HG03571 (cell line): ENCODE measurements at regions not wholly inside any gene's neighbourhood (a gene's known extent, or its start where the extent isn't known, plus 50 kb on each side); places are given as distances from the start of the nearest gene placed in this dataset.

Experiments
- ATAC-seq: cut with Tn5 transposase; IDR thresholded peaks from one replicate; pipeline ENCODE4 v1.9.1; 2021; ENCODE audit not compliant: unreplicated experiment

GRCh38 chr4:32184186-32184585 lies 1464.0 kb downstream of the PCDH7 start:
- no peak for ATAC-seq

- ATAC-seq = no peak
Measured at GRCh38 chr4:32189130-32189529, 1469.0 kb downstream of the PCDH7 start.

DNA sequence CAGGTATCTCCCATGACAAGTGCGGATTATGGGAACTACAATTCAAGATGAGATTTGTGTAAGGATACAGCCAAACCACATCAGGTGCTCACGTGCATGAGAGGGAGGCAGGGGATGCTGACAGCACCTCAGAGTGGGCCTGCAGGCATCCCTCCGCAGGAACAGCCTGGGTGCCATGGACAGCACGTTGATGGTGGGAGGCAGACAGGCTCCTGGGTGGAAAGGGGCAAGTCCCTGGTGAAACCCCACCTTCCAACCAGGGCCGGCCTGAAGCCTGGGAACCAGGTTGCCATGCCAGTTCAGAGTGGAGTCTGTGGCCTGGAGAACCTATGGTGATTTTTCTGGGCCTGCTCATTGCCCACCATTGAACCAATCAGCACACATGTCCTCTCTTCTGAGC lies 1469.6 kb downstream of the PCDH7 start:
- no peak for ATAC-seq

DNA sequence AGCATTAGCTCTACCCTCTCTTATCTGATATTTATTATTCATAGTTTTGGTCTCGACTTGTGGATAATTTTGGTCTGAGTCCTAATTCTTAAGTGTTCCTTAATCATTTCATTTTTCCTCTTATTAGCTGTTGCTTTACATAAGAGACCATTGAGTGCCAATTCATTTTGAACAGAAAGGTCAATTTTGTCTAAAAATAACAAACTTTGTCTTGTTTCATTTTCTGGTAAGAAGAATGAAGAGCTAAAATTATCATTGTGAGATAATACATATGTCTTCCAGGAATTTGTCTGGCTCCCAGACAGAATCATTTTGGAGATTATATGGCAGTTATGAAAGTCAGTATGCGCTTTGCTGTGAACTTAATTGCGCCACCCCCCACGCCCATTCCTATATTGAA lies 1471.8 kb downstream of the PCDH7 start:
- ATAC-seq = no peak

DNA sequence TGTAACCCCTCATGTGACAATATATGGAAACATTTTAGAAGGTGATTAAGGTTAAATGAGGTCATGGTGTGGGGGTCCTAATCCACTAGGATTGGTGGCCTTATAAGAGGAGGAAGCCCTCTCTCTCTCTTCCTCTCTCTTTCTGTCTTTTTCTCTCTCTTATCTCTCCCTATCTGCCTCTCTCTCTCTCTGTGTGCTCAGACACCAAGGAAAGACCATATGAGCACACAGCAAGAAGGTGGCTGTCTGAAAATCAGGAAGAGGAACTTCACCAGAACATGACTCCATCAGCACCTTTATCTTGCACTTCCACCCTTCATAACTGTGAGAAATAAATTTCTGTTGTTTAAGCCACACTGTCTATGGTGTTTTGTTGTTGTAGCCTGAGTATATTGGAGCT lies 1472.2 kb downstream of the PCDH7 start:
- no peak for ATAC-seq

GRCh38 chr4:32192991-32193390 lies 1472.8 kb downstream of the PCDH7 start:
- no peak for ATAC-seq

DNA sequence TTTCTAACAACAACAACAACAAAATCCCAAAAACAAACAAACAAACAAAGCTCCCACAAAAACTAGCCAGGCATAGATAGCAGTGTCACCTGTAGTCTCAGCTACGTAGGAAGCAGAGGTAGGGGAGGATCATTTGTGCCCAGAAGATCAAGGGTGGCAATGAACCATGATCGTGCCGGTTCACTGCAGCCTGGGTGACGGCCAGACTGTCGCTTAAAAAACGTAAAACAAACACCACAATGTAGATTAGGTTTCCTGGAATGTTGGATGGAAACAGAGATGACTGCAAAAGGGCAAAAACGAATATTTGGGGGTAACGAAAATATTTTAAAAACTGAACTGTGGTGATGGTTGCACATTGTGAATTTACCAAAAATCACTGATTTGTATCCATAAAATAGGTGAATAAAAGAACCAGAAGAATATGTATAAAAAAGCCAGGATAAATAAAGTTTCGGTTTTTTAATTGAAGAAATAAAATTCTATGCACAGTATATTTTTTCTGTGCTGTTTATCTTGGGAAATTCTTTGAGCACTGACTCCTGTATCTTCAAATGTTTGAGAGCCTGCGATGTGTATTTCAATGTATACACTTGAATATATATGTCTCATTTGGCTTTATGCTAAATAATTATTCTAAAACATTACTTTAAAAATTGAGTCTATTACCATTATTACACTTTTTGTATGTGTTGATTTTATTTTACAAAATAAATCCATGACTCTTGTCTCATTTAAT lies 1477.0 kb downstream of the PCDH7 start:
- ATAC-seq = no peak

DNA sequence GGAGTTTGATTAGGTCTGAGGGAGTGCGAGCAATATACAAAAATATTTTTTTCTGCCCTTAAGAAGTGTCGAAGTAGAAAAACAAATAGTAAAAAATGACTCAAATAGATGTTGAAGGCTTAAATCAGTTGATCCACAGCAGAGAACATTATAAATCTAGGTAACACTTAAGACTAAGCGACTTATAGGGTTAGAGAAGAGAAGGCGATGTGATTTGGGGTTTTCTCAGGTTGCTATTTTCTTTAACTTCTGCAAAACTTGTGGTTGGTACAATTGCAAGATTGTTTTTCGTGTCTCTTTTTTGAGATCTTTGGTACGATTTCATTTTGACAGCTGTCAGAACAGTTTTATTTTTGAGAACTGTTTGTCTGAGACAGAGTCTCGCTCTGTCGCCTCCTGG lies 1479.5 kb downstream of the PCDH7 start:
- ATAC-seq = no peak

DNA sequence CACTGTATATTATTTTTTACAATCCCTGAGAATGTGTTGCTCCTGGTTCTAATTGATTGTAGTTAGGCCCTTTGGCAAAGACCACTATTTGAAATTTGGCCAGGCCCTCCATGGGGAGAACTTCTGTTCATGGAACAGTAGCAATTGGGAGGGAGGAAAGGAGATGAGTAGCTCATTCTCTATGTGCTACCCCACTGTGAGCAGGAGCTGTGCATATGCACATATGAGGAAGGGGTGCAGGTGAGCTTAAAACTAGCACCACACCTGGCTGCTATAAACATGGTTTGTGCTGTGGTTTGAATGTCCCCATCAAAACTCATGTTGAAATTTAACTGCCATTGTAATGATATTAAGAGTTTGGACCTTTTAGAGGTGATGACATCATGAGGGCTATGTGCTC lies 1483.2 kb downstream of the PCDH7 start:
- ATAC-seq = no peak

- ATAC-seq = no peak
Measured at GRCh38 chr4:32206756-32207155, 1486.6 kb downstream of the PCDH7 start.

DNA sequence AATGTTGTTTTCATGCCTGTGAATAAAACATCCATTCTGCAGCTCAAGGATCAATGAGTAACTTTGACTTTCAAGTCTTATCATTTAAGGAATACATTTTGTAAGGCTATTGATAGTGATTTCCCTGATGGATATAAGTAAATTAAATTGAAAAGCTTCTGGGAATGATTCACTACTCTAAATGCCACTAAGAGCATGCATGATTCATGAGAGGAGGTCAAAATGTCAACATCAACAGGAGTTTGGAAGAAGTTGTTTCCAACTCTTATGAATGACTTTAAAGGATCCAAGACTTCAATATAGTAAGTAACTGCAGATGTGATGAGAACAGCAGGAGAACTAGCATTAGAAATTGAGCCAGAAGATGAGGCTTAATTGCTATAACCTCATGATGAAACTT lies 1487.3 kb downstream of the PCDH7 start:
- no peak for ATAC-seq

- ATAC-seq = no peak
Measured at GRCh38 chr4:32215277-32215676, 1495.1 kb downstream of the PCDH7 start.

DNA sequence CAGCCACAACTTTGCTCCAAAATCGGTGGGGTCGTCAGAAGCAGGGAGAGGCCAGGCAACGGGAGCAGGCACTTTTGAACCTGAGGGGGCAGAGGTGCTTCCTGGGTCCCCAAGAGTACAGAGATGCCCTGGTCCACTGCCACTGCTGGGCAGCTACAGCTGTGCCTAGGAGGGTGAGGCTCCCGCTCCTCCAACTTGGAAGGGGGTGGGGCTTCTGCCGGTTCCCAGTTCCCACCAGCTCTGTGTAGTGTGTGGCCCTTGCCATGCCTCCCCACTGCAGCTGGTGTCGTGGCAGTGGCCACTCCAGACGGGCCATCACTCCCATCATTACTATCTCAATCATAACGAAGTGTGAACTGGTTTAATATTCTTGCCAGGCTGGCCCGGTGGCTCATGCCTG lies 1496.3 kb downstream of the PCDH7 start:
- ATAC-seq = no peak

GRCh38 chr4:32219306-32220075 lies 1499.3 kb downstream of the PCDH7 start:
- no peak for ATAC-seq

DNA sequence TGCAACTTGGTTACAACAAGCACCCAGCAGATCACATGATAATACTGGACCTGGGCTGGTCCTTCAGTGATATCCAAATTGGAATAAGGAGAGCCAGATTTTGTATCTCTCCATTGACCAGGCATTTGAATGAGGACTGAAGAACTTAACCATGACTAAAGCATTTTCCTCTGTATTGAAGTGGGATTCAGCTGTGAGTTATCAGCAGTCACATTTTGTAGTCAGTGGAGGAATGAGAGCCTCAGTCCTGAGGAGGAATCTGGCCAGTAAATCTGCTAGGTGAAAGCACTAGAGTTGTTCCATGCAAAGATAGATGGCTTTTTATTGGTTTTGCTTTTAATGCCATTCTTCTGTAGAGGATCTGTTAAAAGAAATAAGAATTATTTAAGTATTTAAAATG lies 1506.0 kb downstream of the PCDH7 start:
- ATAC-seq = no peak

- no peak for ATAC-seq
Measured at GRCh38 chr4:32226733-32227132, 1506.6 kb downstream of the PCDH7 start.

GRCh38 chr4:32243926-32244325 lies 1523.8 kb downstream of the PCDH7 start:
- no peak for ATAC-seq

DNA sequence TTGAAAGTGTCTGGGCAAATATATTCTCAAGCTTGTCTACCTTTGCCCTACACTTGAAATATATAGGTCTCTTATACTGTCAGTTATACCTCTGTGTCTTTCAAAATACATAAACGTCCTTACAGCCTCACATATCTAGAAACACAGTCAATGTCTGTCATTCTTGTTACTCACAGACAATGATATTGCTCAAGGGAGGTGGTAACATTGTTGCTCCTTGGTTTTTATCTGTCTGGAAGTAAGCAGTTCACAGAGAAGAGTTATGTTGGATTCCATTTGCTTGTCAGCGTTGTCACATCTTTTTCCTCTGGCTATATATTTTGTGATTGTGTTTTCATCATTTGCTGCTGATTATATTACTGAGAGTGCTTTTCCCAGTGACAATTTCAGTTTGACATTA lies 1528.9 kb downstream of the PCDH7 start:
- no peak for ATAC-seq

- no peak for ATAC-seq
Measured at GRCh38 chr4:32251126-32251525, 1531.0 kb downstream of the PCDH7 start.

DNA sequence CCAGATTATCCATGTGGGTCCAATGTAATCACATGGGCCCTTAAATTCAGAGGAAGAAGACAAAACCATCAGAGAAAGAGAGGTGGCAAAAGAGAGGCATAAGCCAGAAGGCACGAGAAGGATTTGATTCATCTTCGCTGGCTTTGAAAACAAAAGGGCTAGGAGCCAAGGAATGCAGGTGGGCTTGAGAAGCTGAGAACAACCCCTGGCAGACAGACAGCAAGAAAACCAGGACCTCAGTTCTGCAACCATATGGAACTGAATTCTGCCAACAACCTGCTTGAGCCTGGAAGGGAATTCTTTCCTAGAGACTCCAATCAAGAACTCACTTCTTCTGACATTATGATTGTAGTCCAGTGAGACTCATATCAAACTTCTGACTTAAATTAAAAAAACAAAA lies 1531.8 kb downstream of the PCDH7 start:
- no peak for ATAC-seq

DNA sequence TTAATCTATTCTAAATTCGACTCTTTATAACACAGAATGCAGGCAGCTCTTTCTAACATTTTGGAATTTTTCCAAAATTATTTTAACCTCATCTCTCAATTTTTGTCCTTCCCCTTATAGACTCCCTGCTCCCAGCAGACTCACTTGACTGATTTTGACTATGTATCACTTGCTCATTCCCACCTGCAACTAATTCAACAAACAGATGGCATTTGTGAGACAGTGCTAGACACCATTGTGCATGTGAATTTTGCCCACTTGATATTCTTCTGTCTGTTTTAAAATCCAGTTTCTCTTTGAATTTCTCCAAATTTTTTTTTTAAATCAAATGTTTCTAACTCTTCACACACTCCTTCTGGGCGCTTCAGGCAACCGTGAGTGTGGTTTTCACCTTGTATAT lies 1534.0 kb downstream of the PCDH7 start:
- ATAC-seq = no peak

GRCh38 chr4:32258986-32259385 lies 1538.8 kb downstream of the PCDH7 start:
- no peak for ATAC-seq

DNA sequence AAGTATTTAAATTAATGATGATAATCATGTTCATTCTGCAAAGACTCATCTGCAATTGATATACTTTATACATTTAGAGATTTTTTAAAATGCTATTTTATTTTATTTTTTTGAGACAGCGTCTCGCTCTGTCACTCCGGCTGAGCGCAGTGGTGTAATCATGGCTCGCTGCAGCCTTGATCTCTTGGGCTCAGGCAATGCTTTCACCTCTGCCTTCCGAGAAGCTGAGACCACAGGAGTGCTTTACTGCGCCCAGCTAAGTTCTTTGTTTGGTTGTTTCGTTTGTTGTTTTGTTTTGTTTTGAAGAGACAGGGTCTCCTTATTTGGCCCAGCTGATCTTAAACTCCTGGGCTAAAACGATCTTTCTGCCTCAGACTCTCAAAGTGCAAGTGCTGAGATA lies 1541.0 kb downstream of the PCDH7 start:
- ATAC-seq = no peak
